GM13977 (cell line): ENCODE measurements at regions not wholly inside any gene's neighbourhood (a gene's known extent, or its start where the extent isn't known, plus 50 kb on each side); places are given as distances from the start of the nearest gene placed in this dataset.

Source experiments
- DNase-seq: peaks from one replicate; pipeline ENCODE4 v3.0.0; 2012; ENCODE audit warnings: low spot score
- CTCF ChIP-seq: IDR thresholded peaks from 2 replicates; pipeline ENCODE4 v1.5.1; 2012; ENCODE audit warnings: mild to moderate bottlenecking, control low read depth; ENCODE audit not compliant: insufficient read depth; ENCODE audit errors: extremely low read depth, missing control alignments
- in situ Hi-C: fragments of 300-500 bp; cut with MboI; formaldehyde crosslinking; loops from one replicate; pipeline ENCODE4 v1.12.0; 2022; ENCODE audit warnings: low sequenced_read_pairs, low pct_unique_long_range_greater_than_20kb, mixed read lengths, inconsistent platforms; ENCODE audit not compliant: unreplicated experiment

GRCh38 chr2:21793461-21793860, 669.7 kb downstream of the TDRD15 start:
- no peak for TF ChIP-seq CTCF
- in situ Hi-C loops = no loop called here
- no peak for DNase-seq

DNA sequence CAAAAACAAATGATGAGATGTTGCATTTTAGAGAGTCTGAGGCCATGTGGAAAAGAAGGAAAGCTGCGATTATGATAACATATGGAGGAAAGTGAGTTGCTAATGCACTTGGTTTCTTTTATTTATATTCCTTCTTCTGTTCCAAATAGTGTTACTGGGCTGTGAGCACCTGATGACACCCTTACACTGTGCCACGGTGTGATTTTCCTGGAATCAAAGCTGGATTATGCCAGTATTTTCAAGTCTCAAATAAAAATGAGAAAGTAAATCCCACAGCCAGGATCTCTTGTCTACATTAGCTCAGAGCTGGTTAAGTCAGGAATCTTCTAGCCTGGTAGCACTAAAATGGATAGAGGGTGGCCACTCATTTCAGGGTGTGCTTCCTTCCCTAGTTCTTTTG, 670.8 kb downstream of the TDRD15 start:
- in situ Hi-C loops = no loop called here
- TF ChIP-seq CTCF = no peak
- DNase-seq = no peak

- no peak for DNase-seq
- in situ Hi-C loops = no loop called here
- no peak for TF ChIP-seq CTCF
Observed at GRCh38 chr2:21800356-21800755, 676.6 kb downstream of the TDRD15 start.

GRCh38 chr2:21803550-21803949, 679.8 kb downstream of the TDRD15 start:
- no peak for TF ChIP-seq CTCF
- in situ Hi-C loops = no loop called here
- DNase-seq = no peak

- in situ Hi-C loops = no loop called here
- no peak for DNase-seq
- no peak for TF ChIP-seq CTCF
Observed at GRCh38 chr2:21804151-21804550, 680.4 kb downstream of the TDRD15 start.

- no peak for TF ChIP-seq CTCF
- DNase-seq = no peak
- in situ Hi-C loops = no loop called here
Observed at GRCh38 chr2:21811541-21811940, 687.8 kb downstream of the TDRD15 start.

DNA sequence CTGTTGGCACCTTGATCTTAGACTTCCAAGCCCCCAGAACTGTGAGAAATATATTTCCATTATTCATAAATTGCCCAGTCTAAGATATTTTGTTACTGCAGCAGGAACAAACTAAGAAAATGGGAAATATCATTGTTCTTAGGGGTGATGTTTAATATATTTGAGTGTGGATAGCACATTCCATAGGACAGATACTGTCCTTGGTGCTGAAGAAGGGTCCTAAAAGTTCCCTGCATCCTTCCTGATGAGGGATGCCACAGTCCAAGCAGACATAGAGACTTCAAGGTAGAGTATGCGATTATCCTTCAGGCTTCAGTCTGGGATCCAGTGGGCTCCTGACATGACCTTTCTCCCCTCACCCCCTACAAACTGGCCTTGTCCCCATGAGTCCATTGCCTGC, 689.0 kb downstream of the TDRD15 start:
- in situ Hi-C loops = no loop called here
- DNase-seq = no peak
- no peak for TF ChIP-seq CTCF
